GM18498 (cell line): ENCODE measurements at regions not wholly inside any gene's neighbourhood (a gene's known extent, or its start where the extent isn't known, plus 50 kb on each side); places are given as distances from the start of the nearest gene placed in this dataset.
"Not testable (repeated sequence)": the region's sequence is repeated elsewhere in the genome, so short reads cannot be mapped to it uniquely, and the experiment has no call there.

Experiments used
- ATAC-seq: cut with Tn5 transposase; IDR thresholded peaks from one replicate; pipeline ENCODE4 v1.9.1; 2021; ENCODE audit warnings: mild to moderate bottlenecking, moderate library complexity; ENCODE audit not compliant: unreplicated experiment

- no peak for ATAC-seq
Observed at GRCh38 chr17:36695082-36695481, 93.7 kb downstream of the MRM1 start.

GRCh38 chr17:36695710-36696109, 94.3 kb downstream of the MRM1 start:
- not testable (repeated sequence) for ATAC-seq

GRCh38 chr17:36696805-36697204, 95.4 kb downstream of the MRM1 start:
- ATAC-seq: no peak

- ATAC-seq: no peak
Observed at GRCh38 chr17:36697903-36698530, 96.6 kb downstream of the MRM1 start.

- no peak for ATAC-seq
Observed at GRCh38 chr17:36701429-36702099, 100.2 kb downstream of the MRM1 start.

- ATAC-seq: no peak
Observed at GRCh38 chr17:36702636-36703035, 101.3 kb downstream of the MRM1 start.

- no peak for ATAC-seq
Observed at GRCh38 chr17:36703860-36704266, 102.5 kb downstream of the MRM1 start.

GRCh38 chr17:36705283-36705795, 104.0 kb downstream of the MRM1 start:
- no peak for ATAC-seq

- ATAC-seq: no peak
Observed at GRCh38 chr17:36705874-36706731, 104.7 kb downstream of the MRM1 start.

- no peak for ATAC-seq
Observed at GRCh38 chr17:36707904-36708303, 106.5 kb downstream of the MRM1 start.

GRCh38 chr17:36714789-36715188, 113.4 kb downstream of the MRM1 start:
- ATAC-seq: no peak

GRCh38 chr17:36715951-36716350, 114.6 kb downstream of the MRM1 start:
- ATAC-seq: no peak

- no peak for ATAC-seq
Observed at GRCh38 chr17:36717088-36717487, 115.7 kb downstream of the MRM1 start.

- ATAC-seq: no peak
Observed at GRCh38 chr17:36720131-36720530, 118.7 kb downstream of the MRM1 start.

GRCh38 chr17:36721560-36722120, 120.3 kb downstream of the MRM1 start:
- no peak for ATAC-seq

GRCh38 chr17:36722121-36722902, 120.9 kb downstream of the MRM1 start:
- ATAC-seq: peak; percentile 89

GRCh38 chr17:36722903-36723263, 121.5 kb downstream of the MRM1 start:
- no peak for ATAC-seq

- no peak for ATAC-seq
Observed at GRCh38 chr17:36723459-36724025, 122.2 kb downstream of the MRM1 start.

GRCh38 chr17:36726199-36726598, 124.8 kb downstream of the MRM1 start:
- no peak for ATAC-seq

- no peak for ATAC-seq
Observed at GRCh38 chr17:36727052-36727451, 125.7 kb downstream of the MRM1 start.
